Myocyte (in vitro differentiated cells): ENCODE measurements at regions not wholly inside any gene's neighbourhood (a gene's known extent, or its start where the extent isn't known, plus 50 kb on each side); places are given as distances from the start of the nearest gene placed in this dataset.
"Not testable (repeated sequence)": the region's sequence is repeated elsewhere in the genome, so short reads cannot be mapped to it uniquely, and the experiment has no call there.

Experiments
- DNase-seq: peaks from one replicate; pipeline ENCODE4 v3.0.0-alpha.2; 2012; ENCODE audit warnings: low read depth

DNA sequence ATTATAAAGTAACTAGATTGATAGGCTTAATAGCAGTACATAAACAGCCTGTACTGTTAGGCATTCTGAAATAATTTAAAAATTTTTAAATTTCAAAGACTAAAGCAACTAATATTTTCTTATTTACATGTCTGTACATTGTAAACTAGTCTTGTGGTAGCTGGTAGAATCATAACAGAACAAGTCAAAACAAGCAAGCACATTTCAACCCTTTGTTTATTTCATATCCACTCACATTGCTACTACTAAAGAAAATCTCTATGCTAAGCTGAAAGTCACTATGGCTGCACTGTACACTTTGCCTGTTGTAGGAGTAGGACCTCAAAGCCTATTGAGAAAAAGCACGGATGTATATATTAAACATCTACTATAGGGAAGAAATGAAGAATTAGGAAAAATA is 738.2 kb upstream of the ADGRL4 start:
- no peak for DNase-seq

DNA sequence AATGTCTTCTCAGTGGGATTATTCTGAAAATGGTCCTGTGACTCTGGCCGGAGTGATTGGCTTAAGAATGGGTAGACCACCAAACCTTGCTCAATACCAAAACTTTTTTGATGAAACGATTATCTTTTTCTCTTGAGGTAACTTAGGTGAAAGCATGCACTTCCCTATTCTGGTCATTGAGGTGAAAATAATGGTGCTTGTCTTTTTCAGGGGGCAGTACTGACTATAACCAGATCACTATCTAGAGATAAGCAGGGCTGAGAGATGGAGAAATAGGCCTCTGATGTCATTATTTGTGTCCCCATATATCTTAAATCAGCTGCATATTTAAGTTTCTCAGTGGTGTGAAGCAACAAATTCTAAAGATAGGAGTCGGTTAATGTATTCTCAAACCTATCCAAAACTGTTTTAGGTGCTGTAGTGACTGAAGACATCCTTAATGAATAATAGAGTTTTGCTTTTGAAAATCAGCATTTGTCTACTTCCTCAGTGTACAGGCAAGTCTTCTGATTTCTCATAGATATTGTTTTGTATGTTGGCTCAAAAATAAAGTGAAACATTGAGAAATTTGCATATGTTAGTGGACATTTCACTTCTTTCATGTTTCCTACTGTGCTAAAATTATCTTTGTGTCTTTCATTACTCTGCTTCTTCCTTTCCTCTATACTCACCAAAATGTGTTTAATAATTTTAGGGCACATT is 735.3 kb upstream of the ADGRL4 start:
- DNase-seq: no peak

DNA sequence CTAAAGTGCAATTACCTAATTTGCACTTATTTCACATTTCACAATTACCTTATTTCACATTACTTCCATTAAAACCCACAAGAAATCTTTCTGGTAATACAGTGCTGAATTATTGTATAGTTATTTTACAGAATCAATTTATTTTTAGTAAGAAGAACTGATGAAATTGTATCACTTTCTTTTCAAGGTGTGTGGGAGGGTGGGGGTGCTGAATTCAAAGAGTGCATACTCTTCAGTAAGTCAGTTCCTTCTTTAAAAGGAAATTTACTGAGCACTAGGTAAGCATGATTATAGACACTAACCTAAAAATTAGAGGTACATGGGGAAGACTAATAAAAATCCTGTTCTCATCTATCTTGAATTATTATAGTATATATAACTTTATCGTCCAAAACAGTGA is 731.6 kb upstream of the ADGRL4 start:
- no peak for DNase-seq

DNA sequence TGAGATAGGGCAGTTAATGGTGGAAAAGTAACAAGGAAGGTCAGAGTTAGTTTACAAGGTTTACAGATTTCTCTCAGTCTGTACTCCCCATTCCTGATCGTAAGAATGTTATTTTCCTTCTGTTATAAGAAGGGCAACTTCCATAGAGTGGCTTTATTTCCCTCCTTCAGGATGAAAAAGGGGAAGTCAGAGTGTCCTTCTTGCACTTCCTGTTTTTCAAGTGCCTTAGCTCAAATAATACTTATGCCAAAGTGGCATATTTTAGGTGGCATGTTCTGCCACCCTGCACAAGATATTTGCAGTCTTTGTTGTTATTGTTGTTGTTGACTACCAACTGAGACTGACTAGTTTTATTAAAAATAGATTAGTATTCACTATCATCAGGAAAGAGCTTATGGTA is 730.7 kb upstream of the ADGRL4 start:
- no peak for DNase-seq

DNA sequence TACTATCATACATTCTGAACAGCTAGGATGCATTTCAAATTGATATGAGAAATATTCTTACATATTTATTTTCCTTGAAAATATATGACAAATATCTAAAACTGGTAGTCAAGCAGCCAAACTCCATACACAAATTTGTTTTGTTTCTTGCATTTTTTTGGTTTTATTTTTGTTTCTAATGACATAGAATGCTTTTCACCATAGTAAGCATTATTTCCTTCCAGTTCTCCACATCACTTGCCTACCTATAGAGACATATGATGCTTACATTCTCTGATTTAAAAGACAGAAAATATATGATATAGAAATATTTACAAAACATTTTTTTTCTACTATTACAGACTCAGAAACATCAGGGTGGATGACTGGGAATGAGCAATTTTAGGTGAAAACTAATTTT is 726.4 kb upstream of the ADGRL4 start:
- no peak for DNase-seq

DNA sequence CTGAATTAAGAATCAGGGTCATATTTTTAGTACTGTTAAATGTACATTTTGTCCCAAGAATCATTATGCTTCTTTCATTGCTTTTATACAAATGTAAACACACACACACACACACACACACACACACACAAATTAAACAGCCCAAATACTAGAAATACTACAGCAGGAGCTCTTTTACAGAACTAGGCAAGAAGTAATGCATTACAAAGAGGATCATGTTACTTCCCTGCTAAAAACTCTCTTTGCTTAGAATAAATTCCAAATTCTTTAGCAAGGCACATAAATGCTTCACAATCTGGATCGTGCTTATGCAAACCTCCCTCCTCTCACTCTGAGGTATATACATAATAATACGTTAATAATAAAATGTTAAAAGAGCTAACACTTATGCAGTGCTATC is 720.4 kb upstream of the ADGRL4 start:
- no peak for DNase-seq

DNA sequence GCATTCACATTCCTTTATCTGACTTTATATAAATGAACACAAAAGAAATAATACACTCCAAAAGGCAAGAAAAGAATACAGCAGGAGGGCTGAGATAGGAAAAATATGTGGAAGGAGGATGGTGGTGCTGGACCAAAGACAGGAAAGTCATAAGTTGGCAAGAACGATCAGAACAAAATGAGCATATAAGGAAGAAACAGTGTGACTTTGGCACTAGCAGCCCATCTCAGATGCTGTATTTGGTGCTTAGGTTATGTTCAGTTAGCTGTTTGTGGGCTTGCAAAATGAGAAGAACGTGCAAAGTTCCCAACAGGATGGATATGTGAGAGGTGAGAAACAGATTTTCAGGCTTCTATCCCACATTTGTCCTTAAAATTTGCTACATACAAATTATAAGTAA is 719.8 kb upstream of the ADGRL4 start:
- DNase-seq: no peak

DNA sequence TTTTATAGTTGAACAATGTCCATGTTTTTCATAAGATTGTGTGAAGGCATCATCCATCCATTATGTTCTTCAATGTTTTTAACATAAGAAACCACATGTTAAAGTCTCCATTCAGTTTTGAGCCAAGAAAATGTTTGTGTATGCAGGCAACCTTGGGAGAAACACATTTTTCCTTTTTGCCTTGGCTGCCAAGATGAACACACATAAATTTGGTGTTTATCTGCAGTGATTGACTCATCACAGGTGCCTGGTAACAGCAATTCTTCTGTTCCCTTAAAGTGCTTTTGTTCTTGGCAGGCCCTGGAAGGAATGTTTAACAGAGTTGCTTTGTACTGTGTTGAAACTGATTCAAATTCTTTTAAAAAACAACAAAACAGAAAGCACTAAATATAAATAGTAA is 709.9 kb upstream of the ADGRL4 start:
- peak; percentile 12 for DNase-seq

DNA sequence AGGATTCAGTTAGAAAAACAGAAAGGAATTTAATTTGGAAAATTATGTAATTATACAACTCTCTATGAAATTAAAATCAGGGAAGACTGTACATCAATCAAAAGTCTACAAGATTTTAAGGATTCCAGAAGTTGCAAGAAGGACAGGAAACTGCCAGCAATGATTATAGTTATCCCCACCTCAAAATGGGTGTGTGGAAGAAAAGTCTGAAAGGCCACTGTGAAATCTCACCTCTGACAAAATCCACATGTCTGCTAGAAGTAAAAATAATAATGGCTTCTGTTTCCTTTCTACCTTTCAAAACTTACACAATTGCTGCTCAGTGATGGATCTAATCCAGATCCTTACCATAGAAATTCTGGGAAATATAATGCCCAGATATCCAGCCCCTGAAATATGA is 708.1 kb upstream of the ADGRL4 start:
- DNase-seq: no peak

DNA sequence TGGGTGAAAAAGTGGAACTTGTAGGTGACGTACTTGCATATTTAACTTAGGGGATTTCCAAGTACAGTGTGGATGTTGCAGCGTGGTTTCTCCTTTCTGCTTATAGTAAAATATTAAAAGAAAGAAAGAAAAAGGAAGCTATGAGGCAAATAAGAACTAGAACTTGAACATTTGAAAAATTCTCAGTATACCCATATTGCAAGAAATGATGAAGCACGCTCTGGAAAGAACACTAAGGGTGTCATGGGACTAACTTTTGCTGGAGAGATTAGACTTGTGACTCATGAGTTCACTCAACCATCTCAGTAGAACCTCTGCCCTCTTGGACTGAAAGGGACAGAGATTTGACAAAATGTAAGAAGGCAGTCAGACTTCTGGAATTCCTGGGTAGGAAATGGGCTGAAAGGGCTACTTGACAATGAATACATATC is 704.5 kb upstream of the ADGRL4 start:
- DNase-seq: no peak

DNA sequence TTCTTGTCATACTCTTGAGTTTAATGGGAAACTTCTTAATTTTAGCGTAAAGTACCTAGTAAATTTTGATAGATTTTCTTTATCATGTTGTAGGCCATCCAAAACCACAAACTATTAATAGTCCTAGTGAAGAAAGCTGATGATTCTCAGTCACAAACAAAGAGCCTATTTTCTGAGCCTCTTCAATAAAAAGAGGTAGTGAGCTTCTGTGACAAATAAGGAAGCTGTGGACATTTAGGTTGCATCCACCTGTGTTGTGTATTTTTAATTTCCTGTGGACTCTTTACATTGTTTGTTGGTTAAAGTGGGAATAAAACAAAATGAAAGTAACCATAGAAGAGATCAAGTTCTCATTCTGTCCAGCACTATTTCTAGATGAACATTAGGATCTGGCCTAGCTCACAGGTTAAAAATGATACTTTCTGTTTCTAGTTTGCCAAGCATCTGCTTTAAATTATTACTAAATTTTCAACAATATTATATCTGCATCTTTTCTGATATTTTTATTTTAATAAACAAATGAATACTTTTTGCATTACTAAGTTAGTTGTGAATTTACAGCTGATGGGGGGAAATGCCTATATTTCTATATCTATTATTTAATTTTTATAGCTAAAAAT is 702.2 kb upstream of the ADGRL4 start:
- no peak for DNase-seq

DNA sequence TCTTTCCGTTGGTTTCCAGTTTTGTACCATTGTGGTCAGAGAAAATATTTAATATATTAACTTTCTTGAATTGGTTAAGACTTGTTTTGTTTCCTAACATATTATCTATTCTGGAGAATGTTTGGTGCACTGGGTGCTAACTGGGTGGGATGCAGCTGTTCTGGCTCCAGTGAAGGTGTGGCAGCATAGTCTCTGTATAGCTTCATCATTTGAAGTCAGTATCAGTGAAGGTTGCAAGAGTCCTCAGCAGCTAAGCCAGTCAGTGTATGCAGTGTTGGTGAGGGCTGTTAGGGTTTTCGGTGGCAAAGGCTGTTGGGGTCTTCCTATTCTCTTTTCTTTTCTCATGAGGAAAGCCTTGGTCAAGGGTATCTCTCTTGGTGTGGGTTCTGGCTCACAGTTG is 698.7 kb upstream of the ADGRL4 start:
- no peak for DNase-seq

DNA sequence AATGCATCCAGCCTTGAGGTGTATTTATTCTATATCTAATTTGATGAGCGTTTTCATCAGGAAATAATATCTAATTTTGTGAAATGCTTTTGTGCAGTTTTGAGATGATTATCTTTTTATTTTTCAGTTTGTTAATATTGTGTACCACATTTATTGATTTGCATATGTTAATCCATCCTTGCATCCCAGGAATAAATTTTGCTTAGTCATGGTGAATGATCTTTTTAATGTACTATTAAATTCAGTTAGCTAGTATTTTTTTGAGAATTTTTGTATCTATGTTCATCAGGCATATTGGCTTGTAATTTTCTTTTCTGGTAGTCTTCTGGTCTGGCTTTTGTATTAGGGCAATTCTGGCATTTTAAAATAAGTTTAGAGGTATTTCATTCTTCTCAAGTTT is 697.5 kb upstream of the ADGRL4 start:
- DNase-seq: no peak

DNA sequence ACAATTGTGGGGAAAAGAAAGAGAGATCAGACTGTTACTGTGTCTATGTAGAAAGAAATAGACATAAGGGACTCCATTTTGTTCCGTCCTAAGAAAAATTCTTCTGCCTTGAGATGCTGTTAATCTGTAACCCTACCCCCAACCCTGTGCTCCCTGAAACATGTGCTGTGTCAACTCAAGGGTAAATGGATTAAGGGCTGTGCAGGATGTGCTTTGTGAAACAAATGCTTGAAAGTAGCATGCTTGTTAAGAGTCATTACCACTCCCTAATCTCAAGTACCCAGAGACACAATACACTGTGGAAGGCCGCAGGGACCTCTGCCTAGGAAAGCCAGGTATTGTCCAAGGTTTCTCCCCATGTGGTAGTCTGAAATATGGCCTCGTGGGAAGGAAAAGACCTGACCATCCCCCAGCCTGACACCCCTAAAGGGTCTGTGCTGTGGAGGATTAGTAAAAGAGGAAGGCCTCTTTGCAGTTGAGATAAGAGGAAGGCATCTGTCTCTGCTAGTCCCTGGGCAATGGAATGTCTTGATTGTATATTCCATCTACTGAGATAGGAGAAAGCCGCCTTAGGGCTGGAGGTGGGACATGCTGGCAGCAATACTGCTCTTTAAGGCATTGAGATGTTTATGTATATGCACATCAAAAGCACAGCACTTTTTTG is 695.9 kb upstream of the ADGRL4 start:
- not testable (repeated sequence) for DNase-seq

DNA sequence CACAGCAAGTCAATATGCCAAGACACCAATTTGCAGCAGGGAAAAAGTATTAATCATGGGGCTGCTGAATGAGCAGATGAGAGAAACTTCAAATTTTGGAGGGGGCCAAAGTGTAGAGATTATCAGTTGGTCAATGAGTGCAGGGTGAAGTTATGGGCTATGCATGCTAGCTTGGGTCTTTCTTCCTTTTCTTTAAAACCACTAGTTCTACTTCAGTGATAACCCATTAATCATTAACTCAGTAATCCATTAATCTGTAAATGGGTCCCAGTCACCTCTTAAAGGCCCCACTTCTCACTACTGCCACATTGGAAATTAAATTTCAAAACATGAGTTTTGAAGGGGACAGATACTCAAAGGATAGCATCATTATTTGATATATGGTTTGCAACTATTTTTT is 688.6 kb upstream of the ADGRL4 start:
- no peak for DNase-seq

DNA sequence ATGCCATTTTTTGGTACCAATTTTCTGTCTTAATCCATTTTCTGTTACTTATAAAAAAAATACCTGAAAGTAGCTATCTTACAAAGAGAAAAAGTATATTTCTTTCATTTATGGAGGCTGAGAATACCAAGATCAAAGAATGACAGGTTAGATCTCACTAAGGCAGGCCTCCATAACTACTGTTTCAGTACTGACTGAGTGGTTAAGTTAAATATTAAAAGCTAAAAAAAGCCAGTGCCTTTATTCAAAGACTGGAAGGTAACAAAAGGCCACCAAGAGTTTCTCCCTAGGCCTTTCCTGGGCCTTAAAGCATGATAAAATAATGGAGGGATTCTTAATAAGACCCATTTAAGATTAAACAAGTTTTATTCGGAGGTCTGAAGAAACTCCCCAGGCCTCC is 687.7 kb upstream of the ADGRL4 start:
- no peak for DNase-seq

DNA sequence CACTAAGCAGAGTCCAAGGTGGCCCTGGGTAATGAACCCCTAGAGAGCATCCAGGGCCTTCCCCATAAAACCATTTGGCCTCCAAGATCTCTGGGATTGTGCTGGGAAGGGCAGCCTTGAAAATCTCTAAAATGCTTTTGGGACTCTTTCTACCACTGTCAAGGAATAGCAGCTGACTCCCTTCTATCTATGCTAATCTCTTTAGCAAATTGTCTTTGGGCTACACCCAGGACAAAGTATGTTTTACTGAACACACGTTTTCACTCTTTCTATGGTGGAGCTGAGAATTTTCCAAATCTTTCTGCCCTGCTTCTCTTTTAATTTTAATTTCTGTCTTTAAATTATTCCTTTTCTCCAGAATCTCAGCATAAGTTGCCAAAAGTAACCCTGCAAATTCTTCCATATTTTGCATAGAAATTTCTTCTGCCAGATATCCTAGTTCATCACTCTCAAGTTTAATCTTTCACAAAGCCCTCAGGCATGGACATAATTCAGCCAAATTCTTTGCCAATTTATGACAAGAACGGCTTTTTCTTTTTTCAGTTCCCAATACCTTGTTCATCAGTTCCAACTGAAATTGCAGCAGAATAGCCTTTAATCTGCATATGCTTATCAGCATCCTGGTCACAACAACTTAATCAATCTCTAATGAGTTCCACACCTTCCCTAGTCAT is 687.0 kb upstream of the ADGRL4 start:
- no peak for DNase-seq

DNA sequence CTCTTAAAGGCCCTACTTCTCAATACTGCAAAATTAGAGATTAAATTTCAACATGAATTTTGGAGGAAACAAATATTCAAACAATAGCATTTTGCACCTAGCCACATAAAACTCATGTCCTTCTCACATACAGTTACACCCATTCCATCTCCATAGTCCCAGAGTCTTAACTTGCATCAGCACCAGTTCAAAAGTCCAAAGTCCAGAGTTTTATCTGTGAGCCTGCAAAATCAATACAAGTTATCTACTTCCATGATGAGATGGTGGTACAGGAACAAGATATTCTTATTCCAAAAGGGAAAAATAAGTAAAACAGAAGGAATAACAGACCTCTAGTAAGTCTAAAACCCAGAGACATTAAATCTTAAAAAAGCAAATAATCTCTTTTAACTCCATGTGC is 686.0 kb upstream of the ADGRL4 start:
- DNase-seq: no peak

DNA sequence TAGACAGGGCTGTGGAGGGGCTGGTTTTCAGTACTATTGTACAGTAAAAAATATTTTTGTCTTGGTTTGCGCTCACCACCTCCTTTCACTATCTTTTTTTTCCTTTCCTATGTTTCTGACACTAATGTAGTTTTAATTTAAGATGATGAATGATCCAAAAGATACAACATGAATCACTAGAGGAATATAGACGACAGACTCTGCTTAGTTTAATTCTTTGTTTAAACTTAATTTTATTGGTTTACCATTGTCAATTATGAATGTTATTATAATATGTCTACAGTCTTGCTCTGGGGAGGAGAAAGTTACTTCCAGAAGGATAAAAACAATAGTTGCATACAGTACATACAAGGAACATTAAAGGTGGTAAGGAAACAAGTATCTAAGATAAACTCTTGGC is 682.4 kb upstream of the ADGRL4 start:
- DNase-seq: no peak

DNA sequence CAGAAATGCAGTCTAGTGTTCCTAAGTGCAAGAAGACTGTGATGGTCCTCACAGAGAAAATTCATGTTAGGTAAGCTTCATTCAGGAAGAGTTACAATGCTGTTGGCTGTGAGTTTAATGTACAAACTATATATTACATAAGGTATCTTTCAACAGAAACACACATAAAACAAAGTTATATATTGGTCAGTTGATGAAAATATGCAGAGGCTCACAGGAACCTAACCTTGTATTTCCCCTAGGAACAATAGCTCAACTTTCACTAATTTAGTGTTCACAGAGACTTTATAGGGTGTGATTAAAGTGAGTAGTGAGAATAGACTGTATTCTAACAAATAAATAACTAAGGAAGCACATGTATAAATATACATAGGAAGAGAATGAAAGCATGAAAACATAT is 676.9 kb upstream of the ADGRL4 start:
- DNase-seq: no peak

DNA sequence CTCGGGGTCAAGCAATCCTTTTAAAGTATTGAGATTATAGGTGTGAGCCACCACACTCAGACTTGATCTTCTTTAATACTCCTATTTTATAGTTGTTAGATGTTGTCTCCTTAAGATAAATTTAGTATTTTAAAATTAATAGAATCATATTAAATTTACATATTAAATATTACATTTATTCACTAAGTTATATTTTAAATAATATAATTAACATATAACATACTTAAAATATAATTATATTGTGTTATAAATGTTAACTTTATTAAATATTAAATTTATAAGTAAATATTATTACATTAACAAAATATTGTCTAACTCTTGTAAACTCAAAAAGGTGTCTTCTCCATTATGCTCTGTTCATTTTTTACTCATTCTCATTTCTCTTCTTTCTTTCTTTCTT is 675.9 kb upstream of the ADGRL4 start:
- no peak for DNase-seq

DNA sequence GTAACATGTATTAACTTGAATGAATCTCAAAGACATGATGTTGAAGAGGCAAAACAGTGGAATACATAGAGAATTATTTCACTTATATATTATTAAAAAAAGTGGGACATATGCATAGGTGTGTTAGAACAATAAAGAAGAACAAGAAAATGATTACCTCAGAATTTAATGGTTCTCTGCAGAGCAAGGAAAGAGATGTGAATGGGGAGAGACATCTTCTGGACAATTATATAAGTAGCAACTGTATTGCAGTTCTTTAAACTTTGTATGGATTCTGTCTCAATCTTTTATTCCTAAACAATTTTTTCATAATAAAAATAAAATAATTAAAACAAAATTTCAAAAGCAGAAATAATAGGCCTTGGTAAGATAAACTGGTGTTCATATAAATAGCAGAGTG is 674.9 kb upstream of the ADGRL4 start:
- DNase-seq: no peak
